ENCODE measurements at regions not wholly inside any gene's neighbourhood (a gene's known extent, or its start where the extent isn't known, plus 50 kb on each side); places are given as distances from the start of the nearest gene placed in this dataset.

- TF ChIP-seq CTCF (IDR thresholded peaks at IDR 0.05; ENCODE audit: extremely low read depth in 1 of 2, insufficient read depth in 1 of 2, low read depth in 1 of 2, low read length in 2 of 2) (no peak), EZH2 (IDR thresholded peaks at IDR 0.05; ENCODE audit: borderline replicate concordance, low read depth, low read length, severe bottlenecking) (no peak), MYC (IDR thresholded peaks at IDR 0.05; ENCODE audit: low read depth, low read length) (no peak), POLR2A (IDR thresholded peaks at IDR 0.05; ENCODE audit: low read depth, low read length) (no peak), MAX (IDR thresholded peaks at IDR 0.05; ENCODE audit: insufficient read depth, insufficient read length) (no peak), POLR2AphosphoS5 (IDR thresholded peaks at IDR 0.05; ENCODE audit: insufficient read depth, low read depth, low read length) (no peak), FOS (IDR thresholded peaks at IDR 0.05; ENCODE audit: borderline replicate concordance, insufficient read depth, low read length) (no peak), GATA2 (IDR thresholded peaks at IDR 0.05; ENCODE audit: insufficient read depth, insufficient read length, low read depth, low read length) (no peak)
Observed at GRCh38 chrX:45847961-45848360, 647.3 kb upstream of the DIPK2B start.
